ENCODE measurements at regions not wholly inside any gene's neighbourhood (a gene's known extent, or its start where the extent isn't known, plus 50 kb on each side); places are given as distances from the start of the nearest gene placed in this dataset.

DNA sequence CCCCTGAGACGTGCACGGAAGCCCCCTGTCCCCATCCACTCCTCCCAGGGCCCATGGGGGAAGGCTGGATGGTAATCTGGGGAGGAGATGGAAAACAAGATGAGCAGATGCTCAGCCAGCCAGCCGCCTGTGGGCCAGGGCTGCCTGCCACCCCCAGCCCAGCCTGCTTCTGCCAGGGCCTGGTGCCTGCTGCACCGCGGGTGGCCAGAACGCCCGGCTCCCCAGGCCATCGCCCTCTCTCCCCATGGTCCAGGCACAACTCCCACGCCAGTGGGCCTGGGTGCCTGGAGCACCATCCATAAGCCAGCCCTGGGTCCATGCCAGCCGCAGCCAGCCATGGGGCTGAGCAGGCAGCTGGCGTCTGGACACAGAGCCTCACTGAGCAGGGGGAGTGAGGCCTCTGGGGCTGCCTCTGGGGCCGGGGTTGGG lies 57.2 kb upstream of the ELN start:
- TF ChIP-seq POLR2A (IDR thresholded peaks at IDR 0.05): no peak
- TF ChIP-seq, protein P1, sequence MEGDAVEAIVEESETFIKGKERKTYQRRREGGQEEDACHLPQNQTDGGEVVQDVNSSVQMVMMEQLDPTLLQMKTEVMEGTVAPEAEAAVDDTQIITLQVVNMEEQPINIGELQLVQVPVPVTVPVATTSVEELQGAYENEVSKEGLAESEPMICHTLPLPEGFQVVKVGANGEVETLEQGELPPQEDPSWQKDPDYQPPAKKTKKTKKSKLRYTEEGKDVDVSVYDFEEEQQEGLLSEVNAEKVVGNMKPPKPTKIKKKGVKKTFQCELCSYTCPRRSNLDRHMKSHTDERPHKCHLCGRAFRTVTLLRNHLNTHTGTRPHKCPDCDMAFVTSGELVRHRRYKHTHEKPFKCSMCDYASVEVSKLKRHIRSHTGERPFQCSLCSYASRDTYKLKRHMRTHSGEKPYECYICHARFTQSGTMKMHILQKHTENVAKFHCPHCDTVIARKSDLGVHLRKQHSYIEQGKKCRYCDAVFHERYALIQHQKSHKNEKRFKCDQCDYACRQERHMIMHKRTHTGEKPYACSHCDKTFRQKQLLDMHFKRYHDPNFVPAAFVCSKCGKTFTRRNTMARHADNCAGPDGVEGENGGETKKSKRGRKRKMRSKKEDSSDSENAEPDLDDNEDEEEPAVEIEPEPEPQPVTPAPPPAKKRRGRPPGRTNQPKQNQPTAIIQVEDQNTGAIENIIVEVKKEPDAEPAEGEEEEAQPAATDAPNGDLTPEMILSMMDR (IDR thresholded peaks at IDR 0.05): no peak
